ENCODE measurements at regions not wholly inside any gene's neighbourhood (a gene's known extent, or its start where the extent isn't known, plus 50 kb on each side); places are given as distances from the start of the nearest gene placed in this dataset.

DNA sequence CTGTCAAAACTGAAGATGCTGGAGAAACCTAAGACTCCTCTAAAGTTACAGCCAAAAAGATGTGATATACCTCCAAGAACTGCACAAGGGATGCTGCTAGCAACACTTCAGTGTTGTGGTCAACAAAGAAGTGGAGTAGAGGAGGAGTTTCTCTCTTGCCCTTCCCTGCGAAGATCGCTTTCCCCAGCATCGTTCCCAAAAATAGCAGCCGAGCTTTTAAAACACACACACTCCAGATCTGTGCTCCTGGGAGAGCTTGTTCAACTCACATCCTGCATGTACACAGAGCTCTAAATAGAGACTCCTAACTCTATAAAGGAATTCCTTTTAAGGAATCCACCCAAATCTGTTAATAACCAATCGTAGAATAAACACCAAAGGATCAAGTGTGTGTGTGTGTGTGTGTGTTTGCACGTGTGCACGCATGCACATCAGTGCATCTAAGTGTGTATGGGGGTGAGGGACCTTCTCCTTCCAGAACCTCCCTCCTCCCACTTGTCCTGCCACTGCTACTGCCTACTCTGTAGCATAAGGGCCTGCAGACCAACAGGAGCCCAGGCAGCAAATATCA is 58.5 kb downstream of the PSMG1 start:
- TF ChIP-seq, protein P1, sequence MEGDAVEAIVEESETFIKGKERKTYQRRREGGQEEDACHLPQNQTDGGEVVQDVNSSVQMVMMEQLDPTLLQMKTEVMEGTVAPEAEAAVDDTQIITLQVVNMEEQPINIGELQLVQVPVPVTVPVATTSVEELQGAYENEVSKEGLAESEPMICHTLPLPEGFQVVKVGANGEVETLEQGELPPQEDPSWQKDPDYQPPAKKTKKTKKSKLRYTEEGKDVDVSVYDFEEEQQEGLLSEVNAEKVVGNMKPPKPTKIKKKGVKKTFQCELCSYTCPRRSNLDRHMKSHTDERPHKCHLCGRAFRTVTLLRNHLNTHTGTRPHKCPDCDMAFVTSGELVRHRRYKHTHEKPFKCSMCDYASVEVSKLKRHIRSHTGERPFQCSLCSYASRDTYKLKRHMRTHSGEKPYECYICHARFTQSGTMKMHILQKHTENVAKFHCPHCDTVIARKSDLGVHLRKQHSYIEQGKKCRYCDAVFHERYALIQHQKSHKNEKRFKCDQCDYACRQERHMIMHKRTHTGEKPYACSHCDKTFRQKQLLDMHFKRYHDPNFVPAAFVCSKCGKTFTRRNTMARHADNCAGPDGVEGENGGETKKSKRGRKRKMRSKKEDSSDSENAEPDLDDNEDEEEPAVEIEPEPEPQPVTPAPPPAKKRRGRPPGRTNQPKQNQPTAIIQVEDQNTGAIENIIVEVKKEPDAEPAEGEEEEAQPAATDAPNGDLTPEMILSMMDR (conservative IDR thresholded peaks at IDR 0.05), result no peak
- no CpG with 5 or more reads among the region's 7 CpGs for WGBS (ENCODE audit: extremely low coverage, insufficient read length, low lambda C conversion rate)
- Histone ChIP-seq H2BK5ac (ENCODE audit: insufficient read length, low read length) (no peak overlapping the region), H2BK120ac (ENCODE audit: low read depth, low read length, poor library complexity, severe bottlenecking) (no peak overlapping the region), H3K79me2 (ENCODE audit: insufficient read depth, low read length) (no peaks in the 10 kb centered on the region), H4K20me1 (ENCODE audit: control insufficient read depth, insufficient read depth, insufficient read length) (peaks cover 4% of the 10 kb centered on the region), H4K91ac (ENCODE audit: insufficient read length, low read depth, low read length) (no peak overlapping the region), H3K4me2 (ENCODE audit: insufficient read depth, insufficient read length, low read length) (no peak overlapping the region), H3K56ac (ENCODE audit: insufficient read length, low read depth, low read length) (no peak overlapping the region), H2AK5ac (ENCODE audit: insufficient read length, low read length) (no peak overlapping the region), H2BK15ac (ENCODE audit: low read depth, low read length) (no peak overlapping the region), H4K8ac (replicated peaks; ENCODE audit: insufficient read length, low read depth, low read length) (no peak overlapping the region), H3K79me1 (ENCODE audit: insufficient read depth, low read depth, low read length, poor library complexity, severe bottlenecking) (no peaks in the 10 kb centered on the region), H2BK12ac (ENCODE audit: insufficient read length, low read depth, low read length) (no peak overlapping the region), H3K23ac (ENCODE audit: insufficient read length, low read depth, low read length) (no peak overlapping the region), H4K5ac (ENCODE audit: insufficient read length, low read depth, low read length) (no peak overlapping the region), H3T11ph (ENCODE audit: low read length) (no peak overlapping the region), H3K27me3 (ENCODE audit: insufficient read depth, low read length) (no peaks in the 10 kb centered on the region), H3K9me3 (ENCODE audit: control insufficient read depth, low read depth, low read length) (no peaks in the 10 kb centered on the region), H3K27ac (ENCODE audit: insufficient read length, low read depth, low read length) (no peak overlapping the region), H3K23me2 (ENCODE audit: insufficient read length, low read depth, low read length, poor library complexity, severe bottlenecking) (no peaks in the 10 kb centered on the region), H3K18ac (ENCODE audit: insufficient read length, low read depth, low read length) (no peak overlapping the region), H3K14ac (ENCODE audit: insufficient read depth, low read length) (no peak overlapping the region), H3K9ac (ENCODE audit: extremely low read depth, insufficient read length, low read length) (no peak overlapping the region), H3K4me1 (ENCODE audit: insufficient read depth, low read length) (peaks cover 3% of the 10 kb centered on the region; the same call in 1 of the 2 replicates), H3K4ac (ENCODE audit: low read depth, low read length) (no peak overlapping the region), H2AFZ (ENCODE audit: low read length) (no peak overlapping the region), H2BK20ac (ENCODE audit: low read depth, low read length, poor library complexity, severe bottlenecking) (no peak overlapping the region)
- Mint-ChIP-seq H3K27me3 (ENCODE audit: low read depth) (no peaks in the 10 kb centered on the region; the same call in none of the 2 replicates), H3K9me3 (peaks cover 0 to 2% of the 10 kb centered on the region in 2 experiments; a peak in 2 of 5 replicates), H3K4me1 (peaks cover 3 to 14% of the 10 kb centered on the region in 2 experiments), H3K27ac (no peak overlapping the region), H3K36me3 (ENCODE audit: insufficient read depth in 1 of 3, low read depth in 3 of 3) (no peaks in the 10 kb centered on the region), H3K4me3 (no peak overlapping the region)
- no peak for DNase-seq
